Common myeloid progenitor, CD34-positive (primary cell): ENCODE measurements at regions not wholly inside any gene's neighbourhood (a gene's known extent, or its start where the extent isn't known, plus 50 kb on each side); places are given as distances from the start of the nearest gene placed in this dataset.
"Not testable (repeated sequence)": the region's sequence is repeated elsewhere in the genome, so short reads cannot be mapped to it uniquely, and the experiment has no call there.

Source experiments
- CTCF ChIA-PET: fragments of 350-600 bp; sonication (Branson Sonifier 250); formaldehyde crosslinking; loops from one replicate; lab custom pipeline; 2021; ENCODE audit warnings: antibody characterized with exemption; lab: Charles Lee
- POLR2A ChIA-PET: fragments of 350-600 bp; sonication (Branson Sonifier 250); formaldehyde crosslinking; loops from one replicate; lab custom pipeline; 2021; ENCODE audit warnings: antibody characterized with exemption; lab: Charles Lee
- DNase-seq, 3 donors: peaks; one replicate each; pipeline versions ENCODE4 v3.0.0 to v3.0.0-alpha.2; 2013
- H3K27ac ChIP-seq, 2 experiments: 1 replicate in 1 of 2; 2 replicates in 1 of 2; pipeline ENCODE4 v1.7.0; 2013; ENCODE audit warnings: inconsistent platforms in 2 of 2, low read length in 2 of 2, mild to moderate bottlenecking in 2 of 2, low read depth in 1 of 2, moderate library complexity in 1 of 2; ENCODE audit not compliant: severe bottlenecking in 2 of 2, insufficient read depth in 1 of 2, poor library complexity in 1 of 2
- H3K27me3 ChIP-seq, 5 experiments: replicated peaks in 2 of 5; 1 replicate in 3 of 5; 2 replicates in 2 of 5; pipeline versions ENCODE4 v1.6.1 to v1.7.0; 2013; ENCODE audit warnings: low read length in 4 of 5, mild to moderate bottlenecking in 2 of 5, moderate library complexity in 2 of 5, inconsistent platforms in 1 of 5; ENCODE audit not compliant: insufficient read depth in 5 of 5, control insufficient read depth in 4 of 5
- H3K36me3 ChIP-seq, 4 experiments: 1 replicate in 2 of 4; 2 replicates in 2 of 4; pipeline versions ENCODE4 v1.6.1 to v1.7.0; 2013; ENCODE audit warnings: low read length in 3 of 4, control low read depth in 1 of 4, mild to moderate bottlenecking in 1 of 4; ENCODE audit not compliant: control insufficient read depth in 4 of 4, insufficient read depth in 4 of 4
- H3K4me1 ChIP-seq, 4 experiments: 1 replicate in 3 of 4; 2 replicates in 1 of 4; pipeline versions ENCODE4 v1.6.1 to v1.7.1; 2013; ENCODE audit warnings: low read length in 3 of 4, mild to moderate bottlenecking in 3 of 4, control low read depth in 1 of 4, inconsistent platforms in 1 of 4, moderate library complexity in 1 of 4; ENCODE audit not compliant: control insufficient read depth in 4 of 4, insufficient read depth in 4 of 4; ENCODE audit errors: control extremely low read depth in 1 of 4
- H3K4me3 ChIP-seq, 7 experiments: 1 replicate in 4 of 7; 2 replicates in 3 of 7; pipeline versions ENCODE4 v1.5.1 to v1.7.0; 2013; ENCODE audit warnings: mild to moderate bottlenecking in 7 of 7, low read length in 6 of 7, moderate library complexity in 6 of 7, inconsistent platforms in 2 of 7, low read depth in 2 of 7, control low read depth in 1 of 7; ENCODE audit not compliant: insufficient read depth in 4 of 7, control insufficient read depth in 1 of 7; ENCODE audit errors: extremely low read depth in 1 of 7
- H3K9me3 ChIP-seq, 5 experiments: 1 replicate in 4 of 5; 2 replicates in 1 of 5; pipeline versions ENCODE4 v1.6.1 to v1.7.1; 2013; ENCODE audit warnings: low read length in 4 of 5, mild to moderate bottlenecking in 2 of 5, inconsistent platforms in 1 of 5, low read depth in 1 of 5, moderate library complexity in 1 of 5; ENCODE audit not compliant: control insufficient read depth in 4 of 5, insufficient read depth in 2 of 5; ENCODE audit errors: control extremely low read depth in 1 of 5
- WGBS: methylation state at CpG from one replicate; pipeline ENCODE4 v1.1.5; 2013; ENCODE audit not compliant: insufficient coverage; 5-methylcytosine and 5-hydroxymethylcytosine counted together

GRCh38 chr4:92014067-92014466, 289.7 kb upstream of the GRID2 start:
- Histone ChIP-seq H3K27ac (no peak overlapping the region), H3K9me3 (peaks cover 0 to 2% (median 0%) of the 10 kb centered on the region in 5 experiments), H3K4me1 (no peaks in the 10 kb centered on the region), H3K36me3 (no peaks in the 10 kb centered on the region), H3K27me3 (no peaks in the 10 kb centered on the region), H3K4me3 (no peak overlapping the region)
- CTCF ChIA-PET = no interaction called here
- WGBS = 96% methylated on average over 3 of the region's 3 CpGs
- no peak for DNase-seq
- POLR2A ChIA-PET = no interaction called here

GRCh38 chr4:92021203-92021602, 282.6 kb upstream of the GRID2 start:
- Histone ChIP-seq H3K36me3 (no peaks in the 10 kb centered on the region), H3K9me3 (no peaks in the 10 kb centered on the region), H3K27me3 (no peaks in the 10 kb centered on the region), H3K27ac (no peak overlapping the region), H3K4me1 (no peaks in the 10 kb centered on the region), H3K4me3 (no peak overlapping the region)
- POLR2A ChIA-PET = no interaction called here
- CTCF ChIA-PET = no interaction called here
- no peak for DNase-seq
- WGBS = 80% methylated on average over 1 of the region's 1 CpG

GRCh38 chr4:92021788-92022187, 282.0 kb upstream of the GRID2 start:
- Histone ChIP-seq H3K27me3 (no peaks in the 10 kb centered on the region), H3K36me3 (no peaks in the 10 kb centered on the region), H3K4me1 (no peaks in the 10 kb centered on the region), H3K9me3 (no peaks in the 10 kb centered on the region), H3K27ac (no peak overlapping the region), H3K4me3 (no peak overlapping the region)
- CTCF ChIA-PET = no interaction called here
- POLR2A ChIA-PET = no interaction called here
- DNase-seq = no peak
- WGBS = no CpG with 5 or more reads among the region's 2 CpGs

GRCh38 chr4:92028830-92029229, 274.9 kb upstream of the GRID2 start:
- POLR2A ChIA-PET, H3K9me3 ChIP-seq, H3K4me3 ChIP-seq, H3K36me3 ChIP-seq, H3K27me3 ChIP-seq, H3K4me1 ChIP-seq, CTCF ChIA-PET, DNase-seq, H3K27ac ChIP-seq: not testable (repeated sequence)
- WGBS = 93% methylated on average over 6 of the region's 6 CpGs

- Histone ChIP-seq H3K4me3 (no peak overlapping the region), H3K4me1 (no peaks in the 10 kb centered on the region), H3K27me3 (no peaks in the 10 kb centered on the region), H3K27ac (no peak overlapping the region), H3K9me3 (no peaks in the 10 kb centered on the region), H3K36me3 (no peaks in the 10 kb centered on the region)
- ChIA-PET CTCF (no interaction called here), POLR2A (no interaction called here)
- no peak for DNase-seq
- no CpG with 5 or more reads among the region's 2 CpGs for WGBS
Measured at GRCh38 chr4:92031825-92032224, 271.9 kb upstream of the GRID2 start.

GRCh38 chr4:92035666-92036065, 268.1 kb upstream of the GRID2 start:
- Histone ChIP-seq H3K27me3 (no peaks in the 10 kb centered on the region), H3K4me1 (no peaks in the 10 kb centered on the region), H3K27ac (no peak overlapping the region), H3K36me3 (no peaks in the 10 kb centered on the region), H3K4me3 (no peak overlapping the region), H3K9me3 (peaks cover 0 to 4% (median 0%) of the 10 kb centered on the region in 5 experiments)
- WGBS = 80% methylated on average over 3 of the region's 3 CpGs
- ChIA-PET CTCF (no interaction called here), POLR2A (no interaction called here)
- DNase-seq = no peak

- no peaks in the 10 kb centered on the region for H3K27me3 ChIP-seq
- H3K9me3 ChIP-seq = peaks cover 0 to 2% (median 0%) of the 10 kb centered on the region in 5 experiments
- H3K4me1 ChIP-seq = no peaks in the 10 kb centered on the region
- ChIA-PET POLR2A (no interaction called here), CTCF (no interaction called here)
- H3K27ac ChIP-seq = no peak overlapping the region
- no peak for DNase-seq
- no peak overlapping the region for H3K4me3 ChIP-seq
- WGBS = 94% methylated on average over 13 of the region's 13 CpGs
- no peaks in the 10 kb centered on the region for H3K36me3 ChIP-seq
Measured at GRCh38 chr4:92045718-92046117, 258.0 kb upstream of the GRID2 start.
